Coronary artery (tissue), 2 donors: ENCODE measurements at regions not wholly inside any gene's neighbourhood (a gene's known extent, or its start where the extent isn't known, plus 50 kb on each side); places are given as distances from the start of the nearest gene placed in this dataset.
"Not testable (repeated sequence)": the region's sequence is repeated elsewhere in the genome, so short reads cannot be mapped to it uniquely, and the experiment has no call there.

Source experiments
- DNase-seq: peaks from one replicate; pipeline ENCODE4 v3.0.0-alpha.2; 2017; ENCODE audit warnings: low spot score
- H3K27ac ChIP-seq, 2 donors: fragments of 200-600 bp; sonication (generic); one replicate each; pipeline ENCODE4 v1.5.1; 2016 to 2019
- H3K4me3 ChIP-seq: fragments of 200-600 bp; sonication (generic); 2 replicates; pipeline ENCODE4 v1.5.1; 2016; ENCODE audit warnings: mild to moderate bottlenecking, moderate library complexity
- CTCF ChIP-seq: fragments of 200-600 bp; sonication (generic); IDR thresholded peaks from one replicate; pipeline ENCODE4 v1.5.1; 2019; ENCODE audit warnings: antibody characterized with exemption

GRCh38 chr5:62240494-62240893 lies 65.5 kb upstream of the KIF2A start:
- not testable (repeated sequence) for H3K27ac ChIP-seq, H3K4me3 ChIP-seq, DNase-seq

- not testable (repeated sequence) for H3K27ac ChIP-seq, H3K4me3 ChIP-seq, DNase-seq
Observed at GRCh38 chr5:62242000-62242399, 64.0 kb upstream of the KIF2A start.

- not testable (repeated sequence) for H3K27ac ChIP-seq, DNase-seq, H3K4me3 ChIP-seq
Observed at GRCh38 chr5:62243046-62243445, 63.0 kb upstream of the KIF2A start.

- H3K4me3 ChIP-seq, H3K27ac ChIP-seq, DNase-seq: not testable (repeated sequence)
Observed at GRCh38 chr5:62248192-62248591, 57.8 kb upstream of the KIF2A start.

GRCh38 chr5:62250085-62250484 lies 55.9 kb upstream of the KIF2A start:
- not testable (repeated sequence) for H3K4me3 ChIP-seq, H3K27ac ChIP-seq, DNase-seq

- not testable (repeated sequence) for DNase-seq, H3K4me3 ChIP-seq, H3K27ac ChIP-seq
Observed at GRCh38 chr5:62250919-62251318, 55.1 kb upstream of the KIF2A start.

- H3K27ac ChIP-seq, DNase-seq, H3K4me3 ChIP-seq: not testable (repeated sequence)
Observed at GRCh38 chr5:62252519-62252918, 53.5 kb upstream of the KIF2A start.

GRCh38 chr5:62255551-62255950 lies 50.5 kb upstream of the KIF2A start:
- not testable (repeated sequence) for H3K4me3 ChIP-seq, H3K27ac ChIP-seq, DNase-seq

- H3K27ac ChIP-seq: no peak overlapping the region
- TF ChIP-seq CTCF: no peak
- DNase-seq: no peak
- no peak overlapping the region for H3K4me3 ChIP-seq
Observed at GRCh38 chr5:62256161-62257019, 49.6 kb upstream of the KIF2A start.
